ENCODE measurements at regions not wholly inside any gene's neighbourhood (a gene's known extent, or its start where the extent isn't known, plus 50 kb on each side); places are given as distances from the start of the nearest gene placed in this dataset.

DNA sequence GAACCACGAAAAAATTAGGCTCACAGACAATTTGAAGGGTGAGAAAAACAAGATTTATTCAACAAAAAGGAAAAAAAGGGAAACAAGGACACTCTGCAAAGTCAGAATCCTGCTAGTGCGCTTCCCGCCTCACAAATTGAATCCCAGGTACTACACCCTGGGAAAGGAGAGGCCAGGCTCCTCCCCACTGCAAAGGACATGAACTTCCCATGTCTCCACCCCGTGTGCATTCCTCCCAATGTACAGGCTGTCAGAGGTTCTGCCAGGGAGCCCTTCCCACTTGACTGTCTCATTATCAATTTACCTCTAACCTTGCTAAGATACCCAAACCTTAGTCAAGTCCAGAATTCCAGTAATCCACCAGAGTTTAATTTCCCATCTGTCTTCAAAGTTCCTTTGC lies 70.4 kb upstream of the CDK1 start:
- Histone ChIP-seq H3K36me3 (no peaks in the 10 kb centered on the region), H3K9me3 (no peaks in the 10 kb centered on the region), H3K27me3 (no peaks in the 10 kb centered on the region), H3K4me3 (no peak overlapping the region), H3K4me1 (no peaks in the 10 kb centered on the region), H3K27ac (no peak overlapping the region)
- 71 to 82% methylated on average over 4 of the region's 4 CpGs for WGBS, 2 donors
- intact Hi-C loops (cut with DNase I), result no loop called here
- TF ChIP-seq, protein P1, sequence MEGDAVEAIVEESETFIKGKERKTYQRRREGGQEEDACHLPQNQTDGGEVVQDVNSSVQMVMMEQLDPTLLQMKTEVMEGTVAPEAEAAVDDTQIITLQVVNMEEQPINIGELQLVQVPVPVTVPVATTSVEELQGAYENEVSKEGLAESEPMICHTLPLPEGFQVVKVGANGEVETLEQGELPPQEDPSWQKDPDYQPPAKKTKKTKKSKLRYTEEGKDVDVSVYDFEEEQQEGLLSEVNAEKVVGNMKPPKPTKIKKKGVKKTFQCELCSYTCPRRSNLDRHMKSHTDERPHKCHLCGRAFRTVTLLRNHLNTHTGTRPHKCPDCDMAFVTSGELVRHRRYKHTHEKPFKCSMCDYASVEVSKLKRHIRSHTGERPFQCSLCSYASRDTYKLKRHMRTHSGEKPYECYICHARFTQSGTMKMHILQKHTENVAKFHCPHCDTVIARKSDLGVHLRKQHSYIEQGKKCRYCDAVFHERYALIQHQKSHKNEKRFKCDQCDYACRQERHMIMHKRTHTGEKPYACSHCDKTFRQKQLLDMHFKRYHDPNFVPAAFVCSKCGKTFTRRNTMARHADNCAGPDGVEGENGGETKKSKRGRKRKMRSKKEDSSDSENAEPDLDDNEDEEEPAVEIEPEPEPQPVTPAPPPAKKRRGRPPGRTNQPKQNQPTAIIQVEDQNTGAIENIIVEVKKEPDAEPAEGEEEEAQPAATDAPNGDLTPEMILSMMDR (IDR thresholded peaks at IDR 0.05), result no peak
- TF ChIP-seq POLR2A (IDR thresholded peaks at IDR 0.05), result no peak
- no peak for DNase-seq

- WGBS, 2 donors, result 86 to 100% methylated on average over 1 of the region's 1 CpG
- Histone ChIP-seq H3K27ac (no peak overlapping the region), H3K9me3 (no peaks in the 10 kb centered on the region), H3K4me3 (no peak overlapping the region), H3K27me3 (no peaks in the 10 kb centered on the region), H3K4me1 (no peaks in the 10 kb centered on the region), H3K36me3 (no peaks in the 10 kb centered on the region)
- DNase-seq, result no peak
- intact Hi-C loops (cut with DNase I), result no loop called here
- no peak for TF ChIP-seq POLR2A (IDR thresholded peaks at IDR 0.05)
- TF ChIP-seq, protein P1 (IDR thresholded peaks at IDR 0.05), result no peak
Observed at GRCh38 chr10:60706146-60706545, 72.1 kb upstream of the CDK1 start.

GRCh38 chr10:60705376-60705775 lies 72.9 kb upstream of the CDK1 start:
- 76 to 86% methylated on average over 1 of the region's 1 CpG for WGBS, 2 donors
- Histone ChIP-seq H3K4me1 (no peaks in the 10 kb centered on the region), H3K27ac (no peak overlapping the region), H3K9me3 (no peaks in the 10 kb centered on the region), H3K4me3 (no peak overlapping the region), H3K27me3 (no peaks in the 10 kb centered on the region), H3K36me3 (no peaks in the 10 kb centered on the region)
- intact Hi-C loops (cut with DNase I), result no loop called here
- TF ChIP-seq, protein P1 (IDR thresholded peaks at IDR 0.05), result no peak
- TF ChIP-seq POLR2A (IDR thresholded peaks at IDR 0.05), result no peak
- DNase-seq, result no peak

- H3K27ac ChIP-seq, result no peak overlapping the region
- H3K9me3 ChIP-seq, result no peaks in the 10 kb centered on the region
- no peaks in the 10 kb centered on the region for H3K4me1 ChIP-seq
- no peaks in the 10 kb centered on the region for H3K36me3 ChIP-seq
- WGBS, 2 donors, result 33 to 40% methylated on average over 3 of the region's 3 CpGs
- no peak overlapping the region for H3K4me3 ChIP-seq
- TF ChIP-seq POLR2A (IDR thresholded peaks at IDR 0.05), result no peak
- TF ChIP-seq, protein P1 (IDR thresholded peaks at IDR 0.05), result no peak
- H3K27me3 ChIP-seq, result no peaks in the 10 kb centered on the region
- intact Hi-C loops (cut with DNase I), result no loop called here
- no peak for DNase-seq
Observed at GRCh38 chr10:60704471-60704870, 73.8 kb upstream of the CDK1 start.

DNA sequence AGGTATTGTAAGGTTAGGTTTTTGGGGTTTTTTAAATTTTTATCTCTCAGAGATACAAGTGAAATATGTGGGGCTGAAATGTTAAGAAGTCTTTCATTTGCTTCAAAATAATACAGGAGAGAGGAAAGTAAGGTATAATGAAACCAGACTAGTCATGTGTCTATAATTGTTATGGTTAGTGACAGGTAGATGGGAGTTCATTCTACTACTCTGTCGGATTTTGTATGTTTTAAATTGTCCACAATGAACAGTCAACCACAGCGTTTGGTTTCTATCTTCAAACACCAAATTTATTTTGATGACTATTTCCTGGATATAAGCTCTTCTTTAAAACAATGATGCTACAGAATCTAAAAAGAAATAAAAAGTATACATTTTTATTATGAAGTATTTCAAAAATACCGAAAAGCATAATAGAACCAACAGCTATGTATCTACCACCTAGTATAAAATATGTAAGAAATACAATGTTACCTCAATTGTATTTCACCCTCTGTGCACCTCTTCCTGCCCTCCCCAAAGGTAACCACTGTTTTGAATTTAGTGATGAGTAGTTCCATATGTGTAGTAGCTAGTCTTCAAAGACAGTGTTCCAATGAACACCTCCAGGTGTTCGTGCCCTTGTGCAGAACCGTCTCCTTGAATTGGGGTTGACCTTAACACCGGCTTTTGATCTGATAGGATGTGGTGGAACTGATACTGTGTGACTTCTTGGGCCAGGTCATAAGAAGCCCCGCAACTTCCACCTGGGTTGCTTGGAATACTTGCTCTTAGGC lies 74.8 kb upstream of the CDK1 start:
- Histone ChIP-seq H3K4me3 (no peak overlapping the region), H3K9me3 (no peaks in the 10 kb centered on the region), H3K27ac (no peak overlapping the region), H3K27me3 (no peaks in the 10 kb centered on the region), H3K4me1 (no peaks in the 10 kb centered on the region), H3K36me3 (no peaks in the 10 kb centered on the region)
- no peak for TF ChIP-seq POLR2A (IDR thresholded peaks at IDR 0.05)
- TF ChIP-seq, protein P1 (IDR thresholded peaks at IDR 0.05), result no peak
- intact Hi-C loops (cut with DNase I), result no loop called here
- WGBS, 2 donors, result 83 to 85% methylated on average over 7 of the region's 7 CpGs
- no peak for DNase-seq

Measured in esophagus squamous epithelium (tissue), 5 donors.